B cell (primary cell): ENCODE measurements at regions not wholly inside any gene's neighbourhood (a gene's known extent, or its start where the extent isn't known, plus 50 kb on each side); places are given as distances from the start of the nearest gene placed in this dataset.
"Not testable (repeated sequence)": the region's sequence is repeated elsewhere in the genome, so short reads cannot be mapped to it uniquely, and the experiment has no call there.

Experiments used
- ATAC-seq: fragments of 200-7000 bp; cut with Tn5 transposase; one replicate; pipeline ENCODE4 v1.10.0; 2021; ENCODE audit warnings: low read depth, mild to moderate bottlenecking, moderate number of reproducible peaks, moderate library complexity
- CTCF ChIA-PET: fragments of 350-600 bp; sonication (Branson Sonifier 250); formaldehyde crosslinking; loops from one replicate; lab custom pipeline; 2021; ENCODE audit warnings: antibody characterized with exemption, inconsistent platforms; lab: Charles Lee
- POLR2A ChIA-PET: fragments of 350-600 bp; sonication (Branson Sonifier 250); formaldehyde crosslinking; loops from one replicate; lab custom pipeline; 2021; ENCODE audit warnings: antibody characterized with exemption; lab: Charles Lee
- DNase-seq: peaks from one replicate; pipeline ENCODE4 v3.0.0; 2013
- H2AFZ ChIP-seq: 2 replicates; pipeline ENCODE4 v1.6.1; 2012; ENCODE audit warnings: mild to moderate bottlenecking, low read depth, low read length; ENCODE audit not compliant: insufficient read depth, poor library complexity, severe bottlenecking
- H3K27ac ChIP-seq, 2 donors: 1 replicate in 1 of 2; 2 replicates in 1 of 2; pipeline ENCODE4 v1.5.1; 2012 to 2013; ENCODE audit warnings: low read length in 2 of 2, mild to moderate bottlenecking in 2 of 2, moderate library complexity in 1 of 2
- H3K27me3 ChIP-seq, 4 experiments: fragments of 200-600 bp in 1 of 4; sonication (generic) in 1 of 4; replicated peaks in 1 of 4; 1 replicate in 2 of 4; 2 replicates in 2 of 4; pipeline versions ENCODE4 v1.6.1 to v1.7.0; 2013 to 2016; ENCODE audit warnings: low read length in 3 of 4, mild to moderate bottlenecking in 2 of 4, mixed read lengths in 1 of 4, moderate library complexity in 1 of 4; ENCODE audit not compliant: insufficient read depth in 4 of 4, control insufficient read depth in 3 of 4; ENCODE audit errors: control extremely low read depth in 1 of 4
- H3K36me3 ChIP-seq, 2 experiments: replicated peaks in 1 of 2; 1 replicate in 1 of 2; 2 replicates in 1 of 2; pipeline versions ENCODE4 v1.6.1 to v1.7.1; 2013; ENCODE audit warnings: low read length in 1 of 2; ENCODE audit not compliant: insufficient read depth in 2 of 2, control insufficient read depth in 1 of 2; ENCODE audit errors: control extremely low read depth in 1 of 2, extremely low read depth in 1 of 2
- H3K4me1 ChIP-seq, 2 donors: fragments of 200-600 bp in 1 of 2; sonication (generic) in 1 of 2; 1 replicate in 1 of 2; 2 replicates in 1 of 2; pipeline versions ENCODE4 v1.5.1 to v1.6.1; 2013 to 2017; ENCODE audit warnings: low read length in 2 of 2; ENCODE audit not compliant: control insufficient read depth in 2 of 2, insufficient read depth in 2 of 2
- H3K4me2 ChIP-seq: replicated peaks from 2 replicates; pipeline ENCODE3; 2012; ENCODE audit warnings: mild to moderate bottlenecking, low read depth, low read length; ENCODE audit not compliant: poor library complexity, severe bottlenecking
- H3K4me3 ChIP-seq, 5 experiments: fragments of 200-600 bp in 1 of 5; sonication (generic) in 1 of 5; 1 replicate in 3 of 5; 2 replicates in 2 of 5; pipeline versions ENCODE4 v1.5.1 to v1.7.0; 2011 to 2016; ENCODE audit warnings: low read length in 4 of 5, mild to moderate bottlenecking in 4 of 5, low read depth in 2 of 5, control low read depth in 1 of 5, moderate library complexity in 1 of 5; ENCODE audit not compliant: insufficient read depth in 1 of 5; ENCODE audit errors: control extremely low read depth in 1 of 5, extremely low read depth in 1 of 5
- H3K79me2 ChIP-seq: fragments of 200-600 bp; sonication (generic); one replicate; pipeline ENCODE4 v1.6.0; 2016; ENCODE audit warnings: low read length; ENCODE audit not compliant: control insufficient read depth, insufficient read depth
- H3K9ac ChIP-seq: fragments of 200-600 bp; sonication (generic); 2 replicates; pipeline ENCODE4 v1.6.1; 2017; ENCODE audit warnings: mild to moderate bottlenecking, low read length, moderate library complexity
- H3K9me3 ChIP-seq, 3 donors: one replicate each; pipeline versions ENCODE4 v1.6.1 to v1.7.1; 2013; ENCODE audit warnings: low read length in 2 of 3; ENCODE audit not compliant: control insufficient read depth in 2 of 3, insufficient read depth in 1 of 3; ENCODE audit errors: control extremely low read depth in 1 of 3
- H4K20me1 ChIP-seq: 2 replicates; pipeline ENCODE4 v1.6.0; 2012; ENCODE audit warnings: mild to moderate bottlenecking, low read length; ENCODE audit not compliant: insufficient read depth, control insufficient read depth, poor library complexity, severe bottlenecking
- H3K27ac Mint-ChIP-seq: one replicate; pipeline ENCODE4 v1.8.0; 2021; ENCODE audit warnings: mixed read lengths
- H3K27me3 Mint-ChIP-seq: one replicate; pipeline ENCODE4 v1.8.0; 2021; ENCODE audit warnings: mixed read lengths
- H3K4me1 Mint-ChIP-seq: one replicate; pipeline ENCODE4 v1.8.0; 2021; ENCODE audit warnings: mixed read lengths
- H3K4me3 Mint-ChIP-seq: one replicate; pipeline ENCODE4 v1.8.0; 2021; ENCODE audit warnings: mixed read lengths
- H3K9me3 Mint-ChIP-seq: one replicate; pipeline ENCODE4 v1.8.0; 2022; ENCODE audit warnings: mixed read lengths; ENCODE audit not compliant: insufficient read depth
- EZH2 ChIP-seq: IDR thresholded peaks from 2 replicates; pipeline ENCODE4 v1.6.1; 2012; ENCODE audit warnings: borderline replicate concordance, low read depth, mild to moderate bottlenecking, moderate library complexity, low read length; ENCODE audit not compliant: insufficient read depth, poor library complexity, severe bottlenecking
- WGBS: methylation state at CpG from one replicate; pipeline ENCODE4 v1.1.5; 2013; ENCODE audit warnings: missing lambda C conversion rate; ENCODE audit not compliant: insufficient coverage; 5-methylcytosine and 5-hydroxymethylcytosine counted together
- intact Hi-C: fragments of 100-400 bp; cut with micrococcal nuclease; formaldehyde crosslinking; loops from one replicate; pipeline ENCODE4 v1.10.0; 2022
- TF ChIP-seq, protein P1 (sequence below): fragments of 200-600 bp; IDR thresholded peaks from one replicate; pipeline ENCODE4 v1.8.0; 2022; ENCODE audit warnings: antibody characterized with exemption, mild to moderate bottlenecking

DNA sequence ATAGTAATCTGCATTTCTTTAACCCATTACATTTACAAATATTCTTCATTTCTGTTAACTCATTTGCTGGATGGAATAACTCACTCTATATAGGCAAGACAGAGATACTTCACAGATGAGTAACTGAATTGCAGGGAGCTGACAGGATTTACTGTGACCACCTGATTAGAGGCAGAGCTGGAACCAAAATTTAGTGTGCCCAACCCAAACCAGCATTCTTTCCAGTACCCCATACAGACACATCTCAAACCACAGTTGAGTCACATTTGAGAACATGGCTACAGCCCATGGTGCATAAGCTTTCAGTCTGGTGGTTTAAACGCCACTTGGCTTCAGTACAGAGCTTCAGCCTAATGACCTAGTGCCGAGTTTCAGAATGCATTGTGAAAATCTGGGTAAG, 138.4 kb upstream of the TENT5A start:
- Mint-ChIP-seq H3K27me3 (peaks cover 4% of the 10 kb centered on the region), H3K4me3 (no peak overlapping the region), H3K4me1 (no peaks in the 10 kb centered on the region), H3K9me3 (no peaks in the 10 kb centered on the region), H3K27ac (no peak overlapping the region)
- ChIA-PET CTCF (no interaction called here), POLR2A (no interaction called here)
- Histone ChIP-seq H3K9me3 (peaks cover 0 to 2% (median 0%) of the 10 kb centered on the region in 3 donors), H2AFZ (no peak overlapping the region), H4K20me1 (no peaks in the 10 kb centered on the region), H3K79me2 (no peaks in the 10 kb centered on the region), H3K27me3 (no peaks in the 10 kb centered on the region), H3K4me3 (no peak overlapping the region), H3K9ac (no peak overlapping the region), H3K36me3 (no peaks in the 10 kb centered on the region), H3K4me1 (no peaks in the 10 kb centered on the region), H3K4me2 (no peak overlapping the region), H3K27ac (no peak overlapping the region)
- WGBS, result 86% methylated on average over 2 of the region's 2 CpGs
- TF ChIP-seq, protein P1, sequence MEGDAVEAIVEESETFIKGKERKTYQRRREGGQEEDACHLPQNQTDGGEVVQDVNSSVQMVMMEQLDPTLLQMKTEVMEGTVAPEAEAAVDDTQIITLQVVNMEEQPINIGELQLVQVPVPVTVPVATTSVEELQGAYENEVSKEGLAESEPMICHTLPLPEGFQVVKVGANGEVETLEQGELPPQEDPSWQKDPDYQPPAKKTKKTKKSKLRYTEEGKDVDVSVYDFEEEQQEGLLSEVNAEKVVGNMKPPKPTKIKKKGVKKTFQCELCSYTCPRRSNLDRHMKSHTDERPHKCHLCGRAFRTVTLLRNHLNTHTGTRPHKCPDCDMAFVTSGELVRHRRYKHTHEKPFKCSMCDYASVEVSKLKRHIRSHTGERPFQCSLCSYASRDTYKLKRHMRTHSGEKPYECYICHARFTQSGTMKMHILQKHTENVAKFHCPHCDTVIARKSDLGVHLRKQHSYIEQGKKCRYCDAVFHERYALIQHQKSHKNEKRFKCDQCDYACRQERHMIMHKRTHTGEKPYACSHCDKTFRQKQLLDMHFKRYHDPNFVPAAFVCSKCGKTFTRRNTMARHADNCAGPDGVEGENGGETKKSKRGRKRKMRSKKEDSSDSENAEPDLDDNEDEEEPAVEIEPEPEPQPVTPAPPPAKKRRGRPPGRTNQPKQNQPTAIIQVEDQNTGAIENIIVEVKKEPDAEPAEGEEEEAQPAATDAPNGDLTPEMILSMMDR, result no peak
- TF ChIP-seq EZH2, result no peak
- intact Hi-C loops, result no loop called here
- no peak for DNase-seq
- ATAC-seq, result no peak

DNA sequence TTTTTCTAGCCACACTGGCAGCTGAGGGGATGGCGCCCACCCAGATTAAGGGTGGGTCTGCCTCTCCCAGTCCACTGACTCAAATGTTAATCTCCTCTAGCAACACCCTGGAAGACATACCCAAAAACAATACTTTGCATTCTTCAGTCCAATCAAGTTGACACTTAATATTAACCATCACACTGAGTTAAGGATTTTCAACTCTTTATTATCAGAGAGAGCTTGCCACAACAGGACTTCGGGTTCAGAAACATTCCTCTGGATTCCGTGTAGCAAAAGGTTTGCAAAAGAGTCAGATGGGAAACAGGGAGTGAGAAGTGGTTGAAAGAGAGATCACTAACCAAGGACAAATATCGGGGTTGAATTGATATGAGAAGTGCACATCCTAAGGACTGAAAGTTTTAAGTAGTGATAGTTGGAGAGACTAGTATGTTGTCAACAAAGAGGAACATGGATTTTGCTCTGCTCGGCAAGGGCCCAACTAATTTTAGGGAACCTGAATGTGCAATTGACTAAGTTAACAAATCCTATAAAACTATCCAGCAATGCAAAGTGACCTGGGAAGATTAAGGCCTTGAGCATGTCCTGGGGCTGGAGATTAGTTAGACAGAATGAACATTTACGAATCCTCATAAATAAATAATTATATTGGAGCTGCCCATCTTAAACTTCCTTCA, 137.0 kb upstream of the TENT5A start:
- 95% methylated on average over 4 of the region's 6 CpGs for WGBS
- Mint-ChIP-seq H3K4me3 (no peak overlapping the region), H3K9me3 (no peaks in the 10 kb centered on the region), H3K27me3 (peaks cover 4% of the 10 kb centered on the region), H3K4me1 (no peaks in the 10 kb centered on the region), H3K27ac (no peak overlapping the region)
- Histone ChIP-seq H2AFZ (no peak overlapping the region), H3K27ac (no peak overlapping the region), H3K9ac (no peak overlapping the region), H3K9me3 (peaks cover 0 to 3% (median 0%) of the 10 kb centered on the region in 3 donors), H3K79me2 (no peaks in the 10 kb centered on the region), H3K4me2 (no peak overlapping the region), H3K36me3 (no peaks in the 10 kb centered on the region), H3K27me3 (no peaks in the 10 kb centered on the region), H3K4me3 (no peak overlapping the region), H4K20me1 (no peaks in the 10 kb centered on the region), H3K4me1 (no peaks in the 10 kb centered on the region)
- DNase-seq (no peak), ATAC-seq (no peak)
- intact Hi-C loops, result no loop called here
- TF ChIP-seq, protein P1, result no peak
- no peak for TF ChIP-seq EZH2
- ChIA-PET CTCF (no interaction called here), POLR2A (no interaction called here)

DNA sequence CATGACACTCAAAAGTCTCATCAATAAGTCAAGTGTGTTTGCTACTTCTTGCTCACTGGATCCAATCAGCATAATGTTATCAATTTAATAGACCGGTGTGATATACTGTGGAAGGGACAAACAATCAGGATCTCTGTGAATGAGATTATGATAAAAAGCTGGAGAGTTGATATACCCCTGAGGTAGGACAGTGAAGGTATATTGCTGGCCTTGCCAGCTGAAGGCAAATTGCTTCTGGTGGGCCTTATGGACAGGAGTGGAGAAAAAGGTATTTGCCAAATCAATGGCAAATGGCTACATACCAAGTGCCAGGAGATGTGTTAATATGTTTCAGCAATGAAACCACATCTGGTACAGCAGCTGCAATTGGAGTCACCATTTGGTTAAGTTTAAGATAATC, 134.4 kb upstream of the TENT5A start:
- H3K9me3 ChIP-seq, H3K27me3 ChIP-seq, H3K4me2 ChIP-seq, H3K4me3 ChIP-seq, H3K79me2 ChIP-seq, H3K27me3 Mint-ChIP-seq, H3K27ac ChIP-seq, H3K4me1 Mint-ChIP-seq, H4K20me1 ChIP-seq, CTCF ChIA-PET, H2AFZ ChIP-seq, DNase-seq, H3K4me1 ChIP-seq, H3K4me3 Mint-ChIP-seq, H3K9me3 Mint-ChIP-seq, H3K9ac ChIP-seq, POLR2A ChIA-PET, H3K27ac Mint-ChIP-seq, ATAC-seq, H3K36me3 ChIP-seq, intact Hi-C loops: not testable (repeated sequence)
- WGBS, result no CpG with 5 or more reads among the region's 1 CpG
